ENCODE measurements at regions not wholly inside any gene's neighbourhood (a gene's known extent, or its start where the extent isn't known, plus 50 kb on each side); places are given as distances from the start of the nearest gene placed in this dataset.

- DNase-seq (ENCODE audit: low read depth): no peak
Measured at GRCh38 chr17:63382136-63382535, 64.0 kb downstream of the CYB561 start.
